B cell (primary cell): ENCODE measurements at regions not wholly inside any gene's neighbourhood (a gene's known extent, or its start where the extent isn't known, plus 50 kb on each side); places are given as distances from the start of the nearest gene placed in this dataset.

Experiments used
- CTCF ChIP-seq: fragments of 200-600 bp; IDR thresholded peaks from one replicate; pipeline ENCODE4 v1.8.0; 2022; ENCODE audit warnings: antibody characterized with exemption, mild to moderate bottlenecking
- EZH2 ChIP-seq: IDR thresholded peaks from 2 replicates; pipeline ENCODE4 v1.6.1; 2012; ENCODE audit warnings: borderline replicate concordance, low read depth, mild to moderate bottlenecking, moderate library complexity, low read length; ENCODE audit not compliant: insufficient read depth, poor library complexity, severe bottlenecking

GRCh38 chr10:6345404-6345803 is 142.7 kb downstream of the PFKFB3 start:
- TF ChIP-seq CTCF, result no peak
- no peak for TF ChIP-seq EZH2
